Panc1 (cell line): ENCODE measurements at regions not wholly inside any gene's neighbourhood (a gene's known extent, or its start where the extent isn't known, plus 50 kb on each side); places are given as distances from the start of the nearest gene placed in this dataset.
"Not testable (repeated sequence)": the region's sequence is repeated elsewhere in the genome, so short reads cannot be mapped to it uniquely, and the experiment has no call there.

Experiments
- ATAC-seq: fragments of 200-7000 bp; cut with Tn5 transposase; 2 replicates; pipeline ENCODE4 v1.9.1; 2020; ENCODE audit warnings: mild to moderate bottlenecking, moderate library complexity
- BruUV-seq: library from RNA; stranded (reverse); fragments of 400-500 nt; replicated peaks from 2 replicates; lab custom pipeline; 2021; lab: Mats Ljungman, UMichigan
- CTCF ChIA-PET: fragments of 300-600 bp; sonication (Branson Sonifier 250); formaldehyde crosslinking; loops from one replicate; lab custom pipeline; 2022; ENCODE audit warnings: antibody characterized with exemption; lab: Charles Lee
- POLR2A ChIA-PET: fragments of 300-600 bp; sonication (Branson Sonifier 250); formaldehyde crosslinking; loops from one replicate; lab custom pipeline; 2022; ENCODE audit warnings: antibody characterized with exemption; lab: Charles Lee
- DNase-seq: peaks from one replicate; pipeline ENCODE4 v3.0.0-alpha.2; 2010; ENCODE audit warnings: low read depth, low spot score
- H3K27ac ChIP-seq: 2 replicates; pipeline ENCODE4 v1.5.1; 2011; ENCODE audit warnings: mild to moderate bottlenecking, low read length, inconsistent platforms
- H3K27me3 ChIP-seq: fragments of 200-500 bp; sonication (Bioruptor generic); 2 replicates; pipeline ENCODE4 v1.6.0; 2014; ENCODE audit warnings: low read length, inconsistent platforms; ENCODE audit not compliant: control insufficient read depth, insufficient read depth
- H3K36me3 ChIP-seq: fragments of 200-500 bp; sonication (Bioruptor generic); 2 replicates; pipeline ENCODE4 v1.5.1; 2014; ENCODE audit warnings: inconsistent platforms, mild to moderate bottlenecking, low read length, moderate library complexity; ENCODE audit not compliant: control insufficient read depth, insufficient read depth
- H3K4me1 ChIP-seq: 2 replicates; pipeline ENCODE4 v1.5.1; 2011; ENCODE audit warnings: inconsistent platforms, mild to moderate bottlenecking, low read length, moderate library complexity; ENCODE audit not compliant: control insufficient read depth, insufficient read depth
- H3K4me3 ChIP-seq, 2 experiments: 2 replicates each; pipeline ENCODE4 v1.5.1; 2011 to 2012; ENCODE audit warnings: low read depth in 2 of 2, low read length in 2 of 2, mild to moderate bottlenecking in 2 of 2, inconsistent platforms in 1 of 2, moderate library complexity in 1 of 2
- H3K9me3 ChIP-seq: fragments of 200-500 bp; sonication (Bioruptor generic); 2 replicates; pipeline ENCODE4 v1.5.1; 2014; ENCODE audit warnings: low read depth, mild to moderate bottlenecking, inconsistent platforms, low read length, moderate library complexity; ENCODE audit not compliant: control insufficient read depth, insufficient read depth
- in situ Hi-C: cut with HindIII; loops from 2 replicates; pipeline ENCODE4 v1.10.0; 2016; ENCODE audit warnings: low sequenced_read_pairs, low pct_unique_long_range_greater_than_20kb
- intact Hi-C: fragments of 100-400 bp; cut with micrococcal nuclease; formaldehyde crosslinking; loops from one replicate; pipeline ENCODE4 v1.10.0; 2022; ENCODE audit not compliant: unreplicated experiment

DNA sequence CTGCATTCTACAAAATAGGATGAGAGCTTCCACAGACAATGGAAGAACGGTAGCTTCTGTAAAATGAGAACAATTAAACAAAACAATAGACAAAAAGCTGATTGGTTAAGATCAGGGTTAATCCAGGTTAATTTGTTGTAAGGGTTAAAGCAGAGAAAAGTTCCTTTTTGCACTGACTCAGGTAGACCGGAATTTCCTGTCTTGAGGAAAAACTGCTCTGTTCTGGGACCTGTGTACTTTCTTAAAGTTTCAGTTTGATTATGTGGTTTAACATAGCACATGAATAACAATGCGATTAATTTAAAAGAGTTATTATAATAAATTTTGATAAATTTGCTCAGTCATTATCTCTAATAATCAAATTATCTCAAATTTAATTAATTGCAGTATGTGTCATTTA lies 86.5 kb upstream of the ZNF658 start:
- DNase-seq, in situ Hi-C loops, BruUV-seq, H3K4me3 ChIP-seq, H3K36me3 ChIP-seq, H3K27ac ChIP-seq, H3K9me3 ChIP-seq, POLR2A ChIA-PET, H3K27me3 ChIP-seq, ATAC-seq, CTCF ChIA-PET, intact Hi-C loops, H3K4me1 ChIP-seq: not testable (repeated sequence)

DNA sequence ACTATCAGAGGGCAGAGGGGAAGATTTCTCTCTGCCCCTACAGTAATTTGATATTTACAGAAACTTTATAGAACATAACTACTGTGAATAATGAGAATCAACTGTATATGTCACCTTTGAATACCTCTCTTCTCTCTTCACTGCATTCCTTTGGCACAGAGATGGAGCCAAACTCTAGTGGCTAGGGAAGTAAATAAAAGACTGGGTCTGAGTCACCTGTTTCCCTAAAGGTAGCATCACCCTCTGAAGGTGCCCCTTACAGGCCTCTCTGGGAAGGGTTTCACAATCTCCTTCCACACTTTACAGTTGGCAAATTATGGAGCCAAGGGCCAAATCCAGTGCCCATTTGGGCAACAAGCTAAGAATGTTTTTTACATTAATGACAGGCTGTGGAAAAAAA lies 81.0 kb upstream of the ZNF658 start:
- DNase-seq, intact Hi-C loops, H3K9me3 ChIP-seq, in situ Hi-C loops, H3K27ac ChIP-seq, CTCF ChIA-PET, POLR2A ChIA-PET, H3K4me3 ChIP-seq, H3K36me3 ChIP-seq, BruUV-seq, H3K4me1 ChIP-seq, H3K27me3 ChIP-seq, ATAC-seq: not testable (repeated sequence)

DNA sequence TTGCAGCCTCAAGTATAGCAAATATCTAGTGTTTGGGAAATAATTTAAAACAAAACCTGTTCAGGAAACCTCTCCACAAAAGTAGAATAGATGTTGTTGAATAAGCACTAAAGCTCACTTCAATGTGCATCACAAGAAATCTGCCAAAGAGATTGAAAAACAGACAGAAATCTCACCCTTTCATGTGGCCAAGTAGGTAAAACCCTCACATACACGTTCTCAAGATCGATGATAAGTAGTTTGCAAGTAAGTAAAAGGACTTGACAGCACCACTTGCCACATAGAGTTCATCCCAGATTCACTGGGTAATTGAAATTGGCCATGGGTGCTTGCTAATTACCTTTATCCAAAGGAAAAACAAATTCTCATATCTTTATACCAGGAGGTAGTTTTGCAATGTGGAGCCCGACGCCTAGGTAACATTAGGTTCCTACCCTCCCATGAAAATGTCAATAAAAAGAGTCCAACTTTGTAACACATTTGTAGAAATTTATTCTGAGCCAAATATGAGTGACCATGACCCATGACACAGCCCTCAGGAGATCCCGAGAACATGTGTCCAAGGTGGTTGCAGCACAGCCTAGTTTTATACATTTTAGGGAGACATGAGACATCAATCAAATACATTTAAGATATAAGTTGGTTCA lies 80.4 kb upstream of the ZNF658 start:
- ATAC-seq, POLR2A ChIA-PET, intact Hi-C loops, H3K27me3 ChIP-seq, H3K36me3 ChIP-seq, H3K27ac ChIP-seq, H3K9me3 ChIP-seq, CTCF ChIA-PET, H3K4me1 ChIP-seq, in situ Hi-C loops, BruUV-seq, DNase-seq, H3K4me3 ChIP-seq: not testable (repeated sequence)

GRCh38 chr9:66824169-66824568 lies 76.4 kb upstream of the ZNF658 start:
- BruUV-seq, H3K27me3 ChIP-seq, H3K36me3 ChIP-seq, H3K4me3 ChIP-seq, in situ Hi-C loops, ATAC-seq, POLR2A ChIA-PET, H3K27ac ChIP-seq, CTCF ChIA-PET, DNase-seq, H3K9me3 ChIP-seq, H3K4me1 ChIP-seq, intact Hi-C loops: not testable (repeated sequence)

DNA sequence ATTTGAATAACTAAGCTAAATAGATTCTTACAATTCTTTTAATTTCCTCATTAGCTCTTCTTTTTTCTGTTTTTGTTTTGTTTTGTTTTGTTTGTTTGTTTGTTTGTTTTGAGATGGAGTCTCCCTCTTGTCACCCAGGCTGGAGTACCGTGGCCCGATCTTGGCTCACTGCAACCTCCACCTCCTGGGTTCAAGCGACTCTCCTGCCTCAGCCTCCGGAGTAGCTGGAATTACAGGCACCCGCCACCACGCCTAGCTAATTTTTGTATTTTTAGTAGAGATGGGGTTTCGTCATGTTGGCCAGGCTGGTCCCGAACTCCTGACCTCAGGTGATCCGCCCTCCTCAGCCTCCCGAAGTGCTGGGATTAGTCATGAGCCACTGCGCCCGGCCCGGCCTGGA lies 70.7 kb upstream of the ZNF658 start:
- H3K27ac ChIP-seq, H3K4me1 ChIP-seq, DNase-seq, H3K36me3 ChIP-seq, CTCF ChIA-PET, H3K9me3 ChIP-seq, H3K27me3 ChIP-seq, POLR2A ChIA-PET, BruUV-seq, in situ Hi-C loops, intact Hi-C loops, H3K4me3 ChIP-seq, ATAC-seq: not testable (repeated sequence)

DNA sequence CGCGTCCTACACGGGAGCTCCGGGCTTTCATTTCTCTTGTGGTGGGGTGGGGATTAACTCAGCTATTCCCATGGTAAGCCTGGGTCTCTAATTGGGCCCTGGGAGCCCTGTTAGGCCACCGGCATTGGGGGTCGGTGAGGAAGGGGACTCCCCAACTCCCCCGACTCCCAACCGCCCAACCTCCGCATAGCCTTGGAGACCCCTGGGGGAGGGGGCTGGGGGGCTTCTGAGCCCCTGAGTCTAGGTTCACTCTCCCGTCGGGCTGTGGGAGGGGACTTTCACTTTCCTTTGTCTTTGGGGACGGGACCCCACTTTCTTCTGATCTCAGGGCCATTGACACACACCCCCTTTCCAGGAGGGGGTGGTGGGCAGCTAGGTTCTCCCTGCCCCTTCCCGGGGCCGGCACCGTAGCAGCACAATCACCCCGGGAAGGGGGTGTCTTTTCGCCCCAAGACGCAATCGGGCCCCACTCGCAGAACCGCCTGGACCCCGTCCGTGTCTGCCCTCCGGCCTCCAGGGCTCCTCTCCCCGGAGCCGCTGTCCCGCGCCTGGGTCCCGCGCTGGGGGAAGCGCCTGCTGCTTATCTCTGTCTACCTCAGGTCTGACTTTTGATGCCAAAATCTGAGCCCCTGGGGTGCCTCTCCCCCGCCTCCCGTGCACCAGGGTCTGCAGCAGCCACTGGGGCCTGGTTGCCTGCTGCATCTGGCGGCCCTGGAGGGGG lies 69.6 kb upstream of the ZNF658 start:
- intact Hi-C loops, H3K4me1 ChIP-seq, CTCF ChIA-PET, H3K4me3 ChIP-seq, H3K9me3 ChIP-seq, DNase-seq, BruUV-seq, in situ Hi-C loops, H3K36me3 ChIP-seq, H3K27me3 ChIP-seq, H3K27ac ChIP-seq, POLR2A ChIA-PET, ATAC-seq: not testable (repeated sequence)

- H3K4me1 ChIP-seq, H3K4me3 ChIP-seq, CTCF ChIA-PET, DNase-seq, ATAC-seq, H3K36me3 ChIP-seq, intact Hi-C loops, in situ Hi-C loops, BruUV-seq, H3K27me3 ChIP-seq, H3K9me3 ChIP-seq, POLR2A ChIA-PET, H3K27ac ChIP-seq: not testable (repeated sequence)
Measured at GRCh38 chr9:66832222-66832621, 68.3 kb upstream of the ZNF658 start.
